ENCODE measurements at regions not wholly inside any gene's neighbourhood (a gene's known extent, or its start where the extent isn't known, plus 50 kb on each side); places are given as distances from the start of the nearest gene placed in this dataset.

DNA sequence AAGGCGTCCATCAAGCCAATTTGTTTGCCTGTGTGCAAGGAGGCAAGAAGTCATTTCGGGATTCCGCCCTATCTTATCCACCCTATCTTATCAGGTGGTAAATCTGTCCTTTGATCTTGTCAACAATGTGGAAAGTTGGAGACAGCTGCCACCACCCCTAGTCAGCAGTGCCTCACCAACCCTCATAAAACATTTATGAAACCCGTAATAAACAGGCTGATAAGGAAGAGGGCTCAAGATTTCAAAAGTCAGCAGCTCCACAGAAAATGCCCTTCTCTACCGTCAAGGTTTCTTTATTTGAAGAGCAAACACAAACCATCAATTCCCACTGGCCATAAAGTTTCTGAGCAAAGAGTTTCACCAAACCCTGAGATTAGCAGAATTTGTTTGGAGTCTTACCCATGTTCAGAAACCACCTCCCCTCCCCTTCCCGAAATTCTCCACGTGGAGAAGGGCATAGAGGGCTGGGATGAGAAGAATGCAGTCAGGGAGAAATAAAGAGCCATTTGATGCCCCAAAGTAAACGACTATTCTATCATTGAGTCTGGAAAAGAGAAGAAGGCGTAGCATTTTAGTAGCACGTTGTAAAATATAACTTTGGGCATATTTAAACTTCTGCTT is 196.0 kb upstream of the GPR12 start:
- ATAC-seq, result no peak
- Histone ChIP-seq H3K4me1 (no peaks in the 10 kb centered on the region), H3K4me3 (no peak overlapping the region), H3K9me3 (no peaks in the 10 kb centered on the region), H3K27me3 (peaks cover 10% of the 10 kb centered on the region), H3K36me3 (no peaks in the 10 kb centered on the region), H3K27ac (no peak overlapping the region)
- WGBS, 2 donors (ENCODE audit: low coverage in 1 of 2), result 35 to 55% methylated on average over 8 to 10 of the region's 10 CpGs
- TF ChIP-seq POLR2A (IDR thresholded peaks at IDR 0.05) (no peak), POLR2AphosphoS5 (IDR thresholded peaks at IDR 0.05) (no peak), EP300 (IDR thresholded peaks at IDR 0.05) (no peak)
- TF ChIP-seq, protein P1, sequence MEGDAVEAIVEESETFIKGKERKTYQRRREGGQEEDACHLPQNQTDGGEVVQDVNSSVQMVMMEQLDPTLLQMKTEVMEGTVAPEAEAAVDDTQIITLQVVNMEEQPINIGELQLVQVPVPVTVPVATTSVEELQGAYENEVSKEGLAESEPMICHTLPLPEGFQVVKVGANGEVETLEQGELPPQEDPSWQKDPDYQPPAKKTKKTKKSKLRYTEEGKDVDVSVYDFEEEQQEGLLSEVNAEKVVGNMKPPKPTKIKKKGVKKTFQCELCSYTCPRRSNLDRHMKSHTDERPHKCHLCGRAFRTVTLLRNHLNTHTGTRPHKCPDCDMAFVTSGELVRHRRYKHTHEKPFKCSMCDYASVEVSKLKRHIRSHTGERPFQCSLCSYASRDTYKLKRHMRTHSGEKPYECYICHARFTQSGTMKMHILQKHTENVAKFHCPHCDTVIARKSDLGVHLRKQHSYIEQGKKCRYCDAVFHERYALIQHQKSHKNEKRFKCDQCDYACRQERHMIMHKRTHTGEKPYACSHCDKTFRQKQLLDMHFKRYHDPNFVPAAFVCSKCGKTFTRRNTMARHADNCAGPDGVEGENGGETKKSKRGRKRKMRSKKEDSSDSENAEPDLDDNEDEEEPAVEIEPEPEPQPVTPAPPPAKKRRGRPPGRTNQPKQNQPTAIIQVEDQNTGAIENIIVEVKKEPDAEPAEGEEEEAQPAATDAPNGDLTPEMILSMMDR (IDR thresholded peaks at IDR 0.05), result no peak

DNA sequence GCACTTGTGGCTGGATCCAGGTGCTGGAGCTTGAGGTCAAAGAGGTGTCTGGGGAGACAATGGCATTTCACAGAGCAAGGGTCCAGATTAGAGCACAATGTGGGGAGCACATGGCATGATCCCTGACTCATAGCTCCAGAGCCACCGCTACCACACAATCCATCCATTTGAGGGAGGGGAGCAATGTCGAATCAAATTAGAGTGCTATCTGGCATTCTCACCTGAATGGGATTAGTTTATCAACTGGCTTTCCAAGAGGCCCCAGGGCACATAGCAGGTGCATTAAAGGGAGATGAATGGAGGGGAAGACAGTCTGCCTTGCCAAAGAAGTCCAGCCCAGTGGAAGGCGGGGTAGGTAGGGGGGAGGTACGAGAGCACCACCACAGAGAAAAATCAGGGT is 194.4 kb upstream of the GPR12 start:
- Histone ChIP-seq H3K27me3 (peaks cover 10% of the 10 kb centered on the region), H3K4me1 (no peaks in the 10 kb centered on the region), H3K9me3 (no peaks in the 10 kb centered on the region), H3K36me3 (no peaks in the 10 kb centered on the region), H3K4me3 (no peak overlapping the region), H3K27ac (no peak overlapping the region)
- no peak for ATAC-seq
- TF ChIP-seq, protein P1 (IDR thresholded peaks at IDR 0.05), result no peak
- no peak for TF ChIP-seq EP300 (IDR thresholded peaks at IDR 0.05)
- no peak for TF ChIP-seq POLR2AphosphoS5 (IDR thresholded peaks at IDR 0.05)
- no peak for TF ChIP-seq POLR2A (IDR thresholded peaks at IDR 0.05)
- 72 to 100% methylated on average over 2 to 4 of the region's 4 CpGs for WGBS, 2 donors (ENCODE audit: low coverage in 1 of 2)

DNA sequence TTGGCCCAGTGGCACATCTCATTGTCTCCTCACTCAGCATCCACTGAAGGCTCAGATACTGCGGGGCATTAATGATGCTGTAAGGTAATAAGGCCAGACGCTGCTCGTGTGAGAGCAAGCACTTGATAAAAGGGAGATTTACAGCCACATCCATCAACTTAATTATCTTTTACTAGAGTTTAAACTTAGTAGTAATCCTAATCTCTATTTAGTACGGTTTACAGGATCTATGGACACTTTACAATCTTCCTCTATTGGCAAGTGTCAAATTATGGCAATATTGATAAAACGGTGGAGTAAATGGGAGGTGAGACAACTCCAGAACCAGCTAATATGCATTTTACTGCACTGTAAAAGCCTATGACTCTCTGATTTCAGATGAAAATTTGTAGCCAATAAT is 192.7 kb upstream of the GPR12 start:
- H3K4me1 ChIP-seq, result no peaks in the 10 kb centered on the region
- no peak overlapping the region for H3K4me3 ChIP-seq
- TF ChIP-seq POLR2AphosphoS5 (IDR thresholded peaks at IDR 0.05) (no peak), EP300 (IDR thresholded peaks at IDR 0.05) (no peak), POLR2A (IDR thresholded peaks at IDR 0.05) (no peak)
- TF ChIP-seq, protein P1 (IDR thresholded peaks at IDR 0.05), result no peak
- H3K27me3 ChIP-seq, result peaks cover 10% of the 10 kb centered on the region
- no peaks in the 10 kb centered on the region for H3K9me3 ChIP-seq
- no peak for ATAC-seq
- H3K27ac ChIP-seq, result no peak overlapping the region
- H3K36me3 ChIP-seq, result no peaks in the 10 kb centered on the region
- 59 to 88% methylated on average over 1 to 5 of the region's 5 CpGs for WGBS, 2 donors (ENCODE audit: low coverage in 1 of 2)

DNA sequence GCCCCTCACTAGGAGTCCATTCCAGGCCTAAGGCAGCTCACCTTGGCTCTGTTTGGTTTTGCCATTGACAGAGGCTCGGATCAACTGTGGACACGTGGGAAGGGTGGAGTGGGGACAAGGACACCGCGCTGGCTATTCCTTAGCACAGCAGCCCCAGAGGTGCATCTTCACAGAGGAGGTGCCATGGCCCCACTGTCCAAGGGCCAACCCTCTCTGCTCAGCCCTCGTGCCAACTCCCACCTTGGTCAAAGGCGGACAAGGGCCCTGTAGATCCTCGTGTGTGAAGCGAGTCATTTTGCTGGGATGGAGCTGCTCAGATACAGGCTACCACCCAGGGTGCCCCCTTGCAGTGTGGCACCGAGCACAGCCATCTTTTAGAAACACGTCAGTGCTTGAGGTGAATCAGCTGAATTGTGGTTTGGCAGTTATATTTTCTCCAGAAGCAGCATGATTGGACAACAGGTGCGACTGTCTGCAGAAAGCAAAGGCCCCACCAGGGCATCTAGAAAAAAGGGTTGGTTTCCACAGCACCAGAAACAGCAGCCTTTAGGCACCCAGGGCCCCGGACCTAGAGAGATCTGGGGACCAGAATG is 192.1 kb upstream of the GPR12 start:
- no peaks in the 10 kb centered on the region for H3K4me1 ChIP-seq
- no peak overlapping the region for H3K27ac ChIP-seq
- H3K36me3 ChIP-seq, result no peaks in the 10 kb centered on the region
- no peak overlapping the region for H3K4me3 ChIP-seq
- WGBS, 2 donors (ENCODE audit: low coverage in 1 of 2), result 100% methylated on average over 3 of the region's 12 CpGs; no CpG with 5 or more reads in 1 of the 2 donors
- H3K27me3 ChIP-seq, result peaks cover 10% of the 10 kb centered on the region
- no peak for ATAC-seq
- TF ChIP-seq EP300 (IDR thresholded peaks at IDR 0.05), result no peak
- TF ChIP-seq POLR2A (IDR thresholded peaks at IDR 0.05), result no peak
- no peak for TF ChIP-seq POLR2AphosphoS5 (IDR thresholded peaks at IDR 0.05)
- TF ChIP-seq, protein P1 (IDR thresholded peaks at IDR 0.05), result no peak
- no peaks in the 10 kb centered on the region for H3K9me3 ChIP-seq

DNA sequence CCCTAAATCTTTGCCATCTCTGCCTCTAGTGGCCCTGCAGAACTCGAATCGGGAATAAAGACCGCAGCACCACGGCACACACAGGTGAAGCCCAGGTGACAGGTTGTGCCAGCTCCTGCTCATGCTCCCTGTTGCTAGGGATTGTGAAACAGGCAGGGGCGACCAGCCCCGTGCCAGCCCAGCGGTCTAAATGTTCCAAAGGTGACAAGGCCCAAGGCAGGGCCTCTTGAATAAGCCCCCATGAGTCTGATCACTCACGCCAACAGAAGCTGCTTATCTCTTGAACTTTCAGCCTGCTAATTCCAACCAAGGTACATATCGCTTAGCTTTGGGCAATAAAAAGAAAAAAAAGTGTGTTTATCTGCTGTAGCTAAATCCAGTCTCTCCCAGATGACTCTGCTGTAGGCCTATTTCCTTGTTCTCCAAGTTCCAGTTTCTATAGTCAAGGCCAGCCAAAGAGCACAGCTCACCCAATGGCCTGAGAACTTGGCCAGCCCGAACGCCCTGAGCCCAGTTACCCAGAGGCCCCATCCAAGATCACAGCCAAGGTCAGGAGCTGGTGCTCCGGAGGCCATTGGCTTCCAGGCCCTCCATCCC is 191.1 kb upstream of the GPR12 start:
- Histone ChIP-seq H3K36me3 (no peaks in the 10 kb centered on the region), H3K9me3 (no peaks in the 10 kb centered on the region), H3K27me3 (peaks cover 10% of the 10 kb centered on the region), H3K4me3 (no peak overlapping the region), H3K4me1 (no peaks in the 10 kb centered on the region), H3K27ac (no peak overlapping the region)
- 92% methylated on average over 2 of the region's 12 CpGs; no CpG with 5 or more reads in 1 of the 2 donors for WGBS, 2 donors (ENCODE audit: low coverage in 1 of 2)
- TF ChIP-seq, protein P1 (IDR thresholded peaks at IDR 0.05), result no peak
- TF ChIP-seq POLR2AphosphoS5 (IDR thresholded peaks at IDR 0.05) (no peak), POLR2A (IDR thresholded peaks at IDR 0.05) (no peak), EP300 (IDR thresholded peaks at IDR 0.05) (no peak)
- ATAC-seq, result no peak

Data from gastroesophageal sphincter (tissue), 4 donors.